Glutamatergic neuron (in vitro differentiated cells): ENCODE measurements at regions not wholly inside any gene's neighbourhood (a gene's known extent, or its start where the extent isn't known, plus 50 kb on each side); places are given as distances from the start of the nearest gene placed in this dataset.

Experiments used
- DNase-seq: peaks from one replicate; pipeline ENCODE4 v3.0.0; 2022
- H3K27ac Mint-ChIP-seq: one replicate; pipeline ENCODE4 v1.8.0; 2020; ENCODE audit warnings: mild to moderate bottlenecking, mixed read lengths, inconsistent platforms; ENCODE audit not compliant: unreplicated experiment
- H3K27me3 Mint-ChIP-seq: one replicate; pipeline ENCODE4 v1.8.0; 2020; ENCODE audit warnings: mild to moderate bottlenecking, moderate library complexity, mixed read lengths, inconsistent platforms; ENCODE audit not compliant: unreplicated experiment
- H3K36me3 Mint-ChIP-seq: one replicate; pipeline ENCODE4 v1.8.0; 2020; ENCODE audit warnings: mild to moderate bottlenecking, mixed read lengths, inconsistent platforms; ENCODE audit not compliant: unreplicated experiment
- H3K4me1 Mint-ChIP-seq: one replicate; pipeline ENCODE4 v1.8.0; 2020; ENCODE audit warnings: mild to moderate bottlenecking, low read depth, mixed read lengths, inconsistent platforms; ENCODE audit not compliant: unreplicated experiment
- H3K4me3 Mint-ChIP-seq: one replicate; pipeline ENCODE4 v1.8.0; 2020; ENCODE audit warnings: mild to moderate bottlenecking, mixed read lengths, inconsistent platforms; ENCODE audit not compliant: unreplicated experiment
- H3K9me3 Mint-ChIP-seq: one replicate; pipeline ENCODE4 v1.8.0; 2020; ENCODE audit warnings: mild to moderate bottlenecking, moderate library complexity, mixed read lengths, inconsistent platforms; ENCODE audit not compliant: unreplicated experiment
- TF ChIP-seq, protein P1 (sequence below): fragments of 200-600 bp; sonication (generic); IDR thresholded peaks from one replicate; pipeline ENCODE4 v1.5.0; 2021; ENCODE audit not compliant: partially characterized antibody, unreplicated experiment

- DNase-seq, result no peak
- Mint-ChIP-seq H3K9me3 (peaks cover 1% of the 10 kb centered on the region), H3K4me1 (peaks cover 16% of the 10 kb centered on the region), H3K27ac (no peak overlapping the region), H3K27me3 (peaks cover 3% of the 10 kb centered on the region), H3K4me3 (no peak overlapping the region), H3K36me3 (peaks cover 4% of the 10 kb centered on the region)
- TF ChIP-seq, protein P1, sequence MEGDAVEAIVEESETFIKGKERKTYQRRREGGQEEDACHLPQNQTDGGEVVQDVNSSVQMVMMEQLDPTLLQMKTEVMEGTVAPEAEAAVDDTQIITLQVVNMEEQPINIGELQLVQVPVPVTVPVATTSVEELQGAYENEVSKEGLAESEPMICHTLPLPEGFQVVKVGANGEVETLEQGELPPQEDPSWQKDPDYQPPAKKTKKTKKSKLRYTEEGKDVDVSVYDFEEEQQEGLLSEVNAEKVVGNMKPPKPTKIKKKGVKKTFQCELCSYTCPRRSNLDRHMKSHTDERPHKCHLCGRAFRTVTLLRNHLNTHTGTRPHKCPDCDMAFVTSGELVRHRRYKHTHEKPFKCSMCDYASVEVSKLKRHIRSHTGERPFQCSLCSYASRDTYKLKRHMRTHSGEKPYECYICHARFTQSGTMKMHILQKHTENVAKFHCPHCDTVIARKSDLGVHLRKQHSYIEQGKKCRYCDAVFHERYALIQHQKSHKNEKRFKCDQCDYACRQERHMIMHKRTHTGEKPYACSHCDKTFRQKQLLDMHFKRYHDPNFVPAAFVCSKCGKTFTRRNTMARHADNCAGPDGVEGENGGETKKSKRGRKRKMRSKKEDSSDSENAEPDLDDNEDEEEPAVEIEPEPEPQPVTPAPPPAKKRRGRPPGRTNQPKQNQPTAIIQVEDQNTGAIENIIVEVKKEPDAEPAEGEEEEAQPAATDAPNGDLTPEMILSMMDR, result no peak
Observed at GRCh38 chr3:120855665-120856437, 52.2 kb upstream of the STXBP5L start.
